ENCODE measurements at regions not wholly inside any gene's neighbourhood (a gene's known extent, or its start where the extent isn't known, plus 50 kb on each side); places are given as distances from the start of the nearest gene placed in this dataset.

- TF ChIP-seq CTCF (IDR thresholded peaks at IDR 0.05; ENCODE audit: low read depth, low read length) (no peak), EZH2phosphoT487 (IDR thresholded peaks at IDR 0.05; ENCODE audit: low read depth) (no peak)
These were observed 161.9 kb upstream of the PCDH9 start for GRCh38 chr13:67392014-67392413.
